NCI-H460 (cell line): ENCODE measurements at regions not wholly inside any gene's neighbourhood (a gene's known extent, or its start where the extent isn't known, plus 50 kb on each side); places are given as distances from the start of the nearest gene placed in this dataset.

Source experiments
- DNase-seq: peaks from one replicate; pipeline ENCODE4 v3.0.0-alpha.2; 2016; ENCODE audit warnings: low read depth; ENCODE audit errors: extremely low read depth

DNA sequence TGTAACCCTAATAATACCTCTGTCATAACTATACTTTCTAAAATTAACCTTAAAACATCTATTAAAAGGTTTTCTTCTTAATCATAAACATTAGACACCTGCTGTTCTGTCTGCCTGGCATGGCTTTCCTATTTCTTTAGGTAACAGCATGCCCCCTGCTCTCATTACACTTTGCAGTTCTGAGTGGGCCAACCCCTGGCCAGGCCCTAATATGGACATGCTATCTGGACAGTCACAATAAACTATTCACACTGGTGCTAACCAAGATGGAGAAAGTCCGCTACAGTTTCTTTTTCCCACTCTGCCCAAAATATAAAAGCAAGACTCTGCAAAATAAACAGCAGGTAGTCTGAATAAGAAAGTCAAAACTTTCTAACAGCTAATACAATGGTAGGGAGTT lies 84.0 kb downstream of the ELAPOR2 start:
- no peak for DNase-seq

- no peak for DNase-seq
Measured at GRCh38 chr7:86972072-86972471, 87.4 kb downstream of the ELAPOR2 start.

GRCh38 chr7:86970986-86971385 lies 88.5 kb downstream of the ELAPOR2 start:
- DNase-seq = no peak

- no peak for DNase-seq
Measured at GRCh38 chr7:86970547-86970946, 88.9 kb downstream of the ELAPOR2 start.

DNA sequence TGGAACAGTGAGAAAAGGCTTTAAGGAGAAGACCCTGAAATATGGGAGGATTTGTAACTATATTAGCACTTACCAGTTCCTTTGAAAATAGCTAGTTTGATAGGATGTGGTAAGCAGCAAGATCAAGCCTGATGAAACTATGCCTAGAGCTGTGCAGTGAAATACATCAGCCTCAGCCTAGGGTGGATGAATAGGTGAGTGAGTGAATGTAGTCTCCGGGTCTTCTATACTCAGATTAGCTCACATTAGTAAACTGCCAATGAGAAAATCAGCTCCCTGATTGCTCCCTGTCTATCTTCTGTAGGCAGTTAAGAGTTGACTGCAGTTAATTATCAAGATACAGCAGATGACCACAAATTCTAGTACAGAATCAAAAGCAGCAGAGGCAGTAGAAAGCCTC lies 89.6 kb downstream of the ELAPOR2 start:
- DNase-seq = no peak

DNA sequence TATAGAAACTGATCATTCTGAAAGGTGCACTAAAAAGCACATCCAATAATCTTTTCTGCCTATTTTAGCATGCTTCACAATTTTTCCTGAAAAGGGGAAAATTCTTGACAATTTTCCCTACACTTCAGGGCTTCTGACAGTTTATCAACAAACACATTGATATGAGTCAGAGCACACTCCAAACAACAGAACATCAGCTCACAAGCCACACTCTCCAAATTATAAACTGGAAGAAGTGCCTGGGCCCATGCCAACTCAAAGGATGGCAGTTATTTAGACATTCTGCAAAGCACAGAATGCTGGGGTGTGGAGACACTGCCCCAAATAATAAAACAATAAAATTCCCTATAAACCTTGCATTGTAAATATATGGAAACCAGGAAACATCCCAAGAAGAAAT lies 90.8 kb downstream of the ELAPOR2 start:
- no peak for DNase-seq

DNA sequence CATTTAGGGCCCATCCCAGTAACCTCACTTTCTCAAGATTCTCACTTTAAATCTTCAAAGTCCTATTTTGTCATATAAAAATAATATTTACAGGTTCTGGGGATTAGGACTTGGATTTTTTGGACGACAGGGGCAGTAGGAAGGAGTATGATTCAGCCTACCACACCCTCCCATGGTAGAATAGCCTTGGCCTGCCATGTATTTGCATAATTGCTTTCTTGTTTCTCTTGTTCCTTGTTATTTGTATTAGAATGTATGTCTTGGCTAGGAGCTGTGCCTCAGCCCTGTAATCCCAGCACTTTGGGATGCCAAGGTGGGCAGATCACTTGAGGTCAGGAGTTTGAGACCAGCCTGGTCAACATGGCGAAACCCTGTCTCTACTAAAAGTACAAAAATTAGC lies 92.5 kb downstream of the ELAPOR2 start:
- DNase-seq = no peak

DNA sequence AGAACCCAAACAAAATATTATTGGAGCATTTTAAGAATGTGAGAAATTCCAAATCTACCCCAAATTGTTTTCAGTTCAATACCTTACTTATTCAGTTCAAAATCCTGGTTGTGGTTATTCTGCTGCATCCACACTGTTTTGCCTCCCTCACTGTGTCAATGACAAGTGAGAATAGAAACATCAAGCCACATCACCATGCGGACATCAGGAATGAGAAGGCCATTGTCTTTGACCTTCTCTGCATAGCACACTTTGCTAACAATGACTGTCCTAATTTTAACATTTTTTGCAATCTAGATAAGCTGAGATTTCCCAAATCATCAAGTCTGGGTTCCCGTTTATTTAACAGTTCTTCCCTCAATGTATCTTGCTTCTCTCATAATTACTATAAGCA lies 93.7 kb downstream of the ELAPOR2 start:
- no peak for DNase-seq

GRCh38 chr7:86964973-86965726 lies 94.3 kb downstream of the ELAPOR2 start:
- DNase-seq = no peak

GRCh38 chr7:86963599-86964230 lies 95.7 kb downstream of the ELAPOR2 start:
- peak; percentile 13 for DNase-seq

DNA sequence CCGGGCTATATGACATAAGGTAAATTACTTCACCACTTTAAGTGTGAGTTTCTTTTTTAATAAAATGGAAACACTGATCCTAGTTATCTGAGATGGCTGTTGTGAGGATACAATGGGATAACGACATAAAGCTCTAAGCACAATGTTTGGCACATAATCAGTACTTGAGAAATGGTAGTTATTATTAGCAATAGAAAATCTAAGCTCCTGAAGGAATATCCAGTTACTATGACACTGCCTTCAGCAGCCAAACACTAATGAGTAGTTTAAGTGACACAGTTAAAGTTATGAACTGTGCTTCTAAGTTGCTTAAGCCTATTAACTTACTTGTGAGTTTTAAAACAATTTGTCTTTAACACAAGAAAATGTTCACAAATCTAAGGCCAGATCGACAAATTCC lies 96.8 kb downstream of the ELAPOR2 start:
- no peak for DNase-seq

DNA sequence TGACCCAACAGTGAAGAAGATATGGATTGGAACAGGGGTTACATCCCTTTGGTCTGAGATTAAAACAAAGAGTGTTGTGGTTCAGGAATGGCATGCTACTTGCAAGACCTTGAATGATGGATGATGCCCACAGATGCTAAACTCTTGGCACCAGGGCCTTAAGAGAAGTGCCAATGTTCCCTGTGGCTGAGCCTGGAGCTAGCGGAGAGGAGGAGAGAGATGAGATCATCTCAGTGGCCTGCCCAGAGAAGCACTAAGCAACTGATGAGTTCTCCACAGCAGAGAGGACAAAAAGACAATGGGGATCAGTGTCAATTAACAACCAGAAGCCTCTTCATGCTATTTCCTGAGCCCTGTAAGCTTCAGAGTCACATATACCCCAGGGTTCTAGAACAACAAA lies 97.8 kb downstream of the ELAPOR2 start:
- DNase-seq = no peak

- no peak for DNase-seq
Measured at GRCh38 chr7:86958380-86958779, 101.1 kb downstream of the ELAPOR2 start.

GRCh38 chr7:86956567-86956966 lies 102.9 kb downstream of the ELAPOR2 start:
- no peak for DNase-seq

DNA sequence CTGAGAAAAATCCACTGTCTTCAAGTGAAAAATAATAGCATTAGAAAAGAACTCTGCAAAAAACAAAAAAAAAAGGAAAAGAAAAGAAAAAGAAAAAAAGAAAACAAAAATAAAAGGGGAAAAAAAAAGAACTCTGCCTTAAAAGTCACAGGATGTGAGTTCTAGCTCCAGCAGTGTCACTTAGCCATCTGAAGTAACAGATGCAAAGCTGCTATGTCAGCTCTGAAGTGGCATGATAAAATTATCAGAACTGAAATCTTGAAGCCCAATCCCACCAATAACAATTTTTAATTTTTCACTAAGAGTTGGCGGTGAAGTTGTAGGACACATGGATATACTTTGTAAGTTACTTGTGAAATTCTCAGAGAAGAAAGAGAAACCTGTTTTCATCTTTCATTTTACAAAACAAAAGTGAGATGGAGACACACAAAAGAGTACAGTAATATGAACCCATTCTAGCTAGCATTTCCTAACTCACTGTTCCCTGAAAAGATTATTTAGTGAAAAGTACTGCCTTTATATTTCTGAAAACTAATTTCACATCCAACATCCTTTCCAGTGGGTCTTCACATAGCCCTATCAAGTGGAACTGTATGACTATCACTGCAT lies 103.5 kb downstream of the ELAPOR2 start:
- DNase-seq = no peak

DNA sequence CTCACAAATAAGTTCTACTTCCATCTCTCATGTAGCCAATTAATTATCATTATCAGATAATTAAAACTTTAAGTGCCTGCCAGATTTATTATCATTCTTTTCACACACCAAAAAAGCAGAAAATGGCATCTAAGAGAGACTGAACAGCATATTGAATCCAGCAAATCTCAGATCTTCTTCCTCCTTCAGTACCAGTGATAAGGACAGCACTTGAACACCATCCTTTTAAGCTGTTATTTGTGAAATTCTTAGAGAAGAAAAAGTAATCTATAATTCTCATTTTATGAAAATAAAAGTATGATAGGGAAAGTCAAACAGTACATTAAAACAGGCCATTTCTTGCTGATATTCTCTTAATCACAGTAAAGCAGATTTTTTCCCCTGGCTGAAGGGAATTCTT lies 104.5 kb downstream of the ELAPOR2 start:
- DNase-seq = no peak

DNA sequence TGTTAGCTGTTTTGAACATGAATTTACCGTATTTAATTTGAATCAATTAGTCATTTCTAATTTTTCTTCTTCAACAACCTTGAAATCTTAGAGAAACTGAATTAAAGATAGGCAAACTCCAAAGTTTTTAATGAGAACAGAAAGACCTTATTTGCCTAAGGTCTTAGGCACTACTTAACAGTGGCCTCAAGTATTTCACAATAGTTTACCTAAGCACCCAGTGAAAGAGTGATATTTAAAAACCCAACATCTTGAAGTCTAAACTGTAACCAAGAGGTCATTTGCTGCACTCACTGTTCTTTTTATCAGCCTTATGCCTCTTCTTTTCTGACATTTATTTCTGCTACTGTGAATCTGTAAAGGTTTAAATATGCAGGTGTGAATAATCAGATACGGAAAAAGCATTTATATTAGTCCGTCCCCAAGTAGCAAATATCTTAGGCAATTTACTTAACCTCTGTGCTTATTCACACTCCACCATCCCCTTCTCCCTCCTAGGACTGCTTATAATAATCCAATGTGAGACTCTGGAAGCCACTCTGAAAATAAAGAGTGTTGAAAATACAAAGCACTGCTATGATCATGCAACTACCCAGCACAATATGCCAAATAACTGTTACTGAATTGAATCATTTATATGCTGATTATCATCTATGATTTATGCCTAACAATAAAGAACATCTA lies 105.7 kb downstream of the ELAPOR2 start:
- no peak for DNase-seq

GRCh38 chr7:86953219-86953618 lies 106.2 kb downstream of the ELAPOR2 start:
- DNase-seq = no peak

DNA sequence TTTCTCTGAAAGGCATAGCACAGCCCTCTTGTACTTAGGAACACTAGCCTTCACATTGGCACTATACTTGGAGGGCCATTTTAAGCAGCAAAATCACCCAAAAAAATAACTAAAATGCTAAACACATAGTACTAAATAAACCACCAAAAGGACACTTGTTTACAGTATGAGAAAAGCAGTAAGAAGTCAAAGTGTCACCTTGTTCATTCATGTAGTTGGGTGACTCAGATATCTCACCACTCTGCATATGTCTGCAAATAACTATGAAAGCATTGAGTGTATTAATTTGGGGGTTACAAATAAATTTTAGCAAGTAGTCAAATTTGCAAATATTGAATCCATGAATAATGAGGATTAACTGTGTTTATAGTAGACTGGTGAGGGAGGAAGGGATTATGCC lies 107.6 kb downstream of the ELAPOR2 start:
- DNase-seq = no peak

GRCh38 chr7:86950944-86951343 lies 108.5 kb downstream of the ELAPOR2 start:
- no peak for DNase-seq

- DNase-seq = no peak
Measured at GRCh38 chr7:86950360-86950759, 109.1 kb downstream of the ELAPOR2 start.
